Nephron progenitor cell (in vitro differentiated cells): ENCODE measurements at regions not wholly inside any gene's neighbourhood (a gene's known extent, or its start where the extent isn't known, plus 50 kb on each side); places are given as distances from the start of the nearest gene placed in this dataset.

Source experiments
- DNase-seq: peaks from one replicate; pipeline ENCODE4 v3.0.0; 2021
- H3K27ac Mint-ChIP-seq: 2 replicates; pipeline ENCODE4 v1.8.0; 2021; ENCODE audit warnings: mild to moderate bottlenecking, moderate library complexity, mixed read lengths
- H3K27me3 Mint-ChIP-seq: 2 replicates; pipeline ENCODE4 v1.8.0; 2021; ENCODE audit warnings: mild to moderate bottlenecking, low read depth, mixed read lengths; ENCODE audit not compliant: poor library complexity
- H3K36me3 Mint-ChIP-seq: 2 replicates; pipeline ENCODE4 v1.8.0; 2021; ENCODE audit warnings: low read depth, mixed read lengths
- H3K4me1 Mint-ChIP-seq: 2 replicates; pipeline ENCODE4 v1.8.0; 2021; ENCODE audit warnings: mixed read lengths
- H3K4me3 Mint-ChIP-seq: 2 replicates; pipeline ENCODE4 v1.8.0; 2021; ENCODE audit warnings: mild to moderate bottlenecking, moderate library complexity, mixed read lengths
- H3K9me3 Mint-ChIP-seq: 2 replicates; pipeline ENCODE4 v1.8.0; 2021; ENCODE audit warnings: mild to moderate bottlenecking, moderate library complexity, mixed read lengths
- TF ChIP-seq, protein P1 (sequence below): fragments of 200-600 bp; sonication (generic); IDR thresholded peaks from 2 replicates; pipeline ENCODE4 v1.5.0; 2021; ENCODE audit warnings: antibody characterized with exemption

DNA sequence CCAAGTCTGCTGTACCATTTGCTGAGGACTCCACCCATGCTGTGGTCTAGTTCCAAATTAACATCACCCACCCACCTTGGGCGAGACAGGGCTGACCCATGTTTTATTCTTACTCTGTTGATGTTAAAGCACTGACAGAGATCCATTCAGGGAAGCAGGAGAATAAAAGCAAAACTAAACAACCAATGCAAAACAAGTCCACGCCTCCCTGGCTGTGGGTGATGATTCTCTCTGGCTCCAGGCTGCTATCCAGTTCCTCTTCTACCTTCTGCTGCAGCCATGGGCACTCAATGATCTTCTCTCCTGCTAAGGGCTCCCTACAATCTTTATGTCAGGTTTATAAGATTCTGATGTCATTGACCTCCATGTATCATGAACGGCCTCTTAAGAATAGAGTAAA, 786.6 kb upstream of the ID2 start:
- no peak overlapping the region for H3K27ac Mint-ChIP-seq
- H3K36me3 Mint-ChIP-seq, result no peaks in the 10 kb centered on the region
- H3K9me3 Mint-ChIP-seq, result peaks cover 16% of the 10 kb centered on the region
- peaks cover 8% of the 10 kb centered on the region for H3K4me1 Mint-ChIP-seq
- DNase-seq, result no peak
- TF ChIP-seq, protein P1, sequence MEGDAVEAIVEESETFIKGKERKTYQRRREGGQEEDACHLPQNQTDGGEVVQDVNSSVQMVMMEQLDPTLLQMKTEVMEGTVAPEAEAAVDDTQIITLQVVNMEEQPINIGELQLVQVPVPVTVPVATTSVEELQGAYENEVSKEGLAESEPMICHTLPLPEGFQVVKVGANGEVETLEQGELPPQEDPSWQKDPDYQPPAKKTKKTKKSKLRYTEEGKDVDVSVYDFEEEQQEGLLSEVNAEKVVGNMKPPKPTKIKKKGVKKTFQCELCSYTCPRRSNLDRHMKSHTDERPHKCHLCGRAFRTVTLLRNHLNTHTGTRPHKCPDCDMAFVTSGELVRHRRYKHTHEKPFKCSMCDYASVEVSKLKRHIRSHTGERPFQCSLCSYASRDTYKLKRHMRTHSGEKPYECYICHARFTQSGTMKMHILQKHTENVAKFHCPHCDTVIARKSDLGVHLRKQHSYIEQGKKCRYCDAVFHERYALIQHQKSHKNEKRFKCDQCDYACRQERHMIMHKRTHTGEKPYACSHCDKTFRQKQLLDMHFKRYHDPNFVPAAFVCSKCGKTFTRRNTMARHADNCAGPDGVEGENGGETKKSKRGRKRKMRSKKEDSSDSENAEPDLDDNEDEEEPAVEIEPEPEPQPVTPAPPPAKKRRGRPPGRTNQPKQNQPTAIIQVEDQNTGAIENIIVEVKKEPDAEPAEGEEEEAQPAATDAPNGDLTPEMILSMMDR, result no peak
- H3K4me3 Mint-ChIP-seq, result no peak overlapping the region
- peaks cover 7% of the 10 kb centered on the region for H3K27me3 Mint-ChIP-seq

DNA sequence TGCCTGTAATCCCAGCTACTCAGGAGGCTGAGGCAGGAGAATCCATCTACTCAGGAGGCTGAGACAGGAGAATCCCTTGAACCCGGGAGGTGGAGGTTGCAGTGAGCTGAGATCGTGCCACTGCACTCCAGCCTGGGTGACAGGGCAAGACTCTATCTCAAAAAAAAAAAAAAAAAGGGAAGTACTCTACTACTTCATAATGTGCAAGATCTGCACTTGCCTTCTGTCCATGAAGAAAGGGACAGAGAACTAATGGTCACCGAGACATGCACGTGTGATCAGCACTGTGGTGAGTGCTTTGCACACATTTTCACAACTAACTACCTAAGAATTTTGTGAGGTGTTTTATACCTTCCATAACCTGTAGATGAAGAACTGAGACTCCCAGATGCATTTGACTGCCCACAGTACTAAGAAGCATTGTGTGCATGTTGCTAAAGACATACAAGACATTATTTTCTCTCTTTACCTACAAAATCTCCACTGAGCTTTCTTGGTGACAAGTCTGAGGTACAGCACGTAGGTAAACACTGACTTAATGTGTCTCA, 784.8 kb upstream of the ID2 start:
- TF ChIP-seq, protein P1, result no peak
- Mint-ChIP-seq H3K36me3 (no peaks in the 10 kb centered on the region), H3K9me3 (peaks cover 1% of the 10 kb centered on the region), H3K27me3 (peaks cover 7% of the 10 kb centered on the region), H3K27ac (no peak overlapping the region), H3K4me1 (peaks cover 8% of the 10 kb centered on the region), H3K4me3 (no peak overlapping the region)
- no peak for DNase-seq

DNA sequence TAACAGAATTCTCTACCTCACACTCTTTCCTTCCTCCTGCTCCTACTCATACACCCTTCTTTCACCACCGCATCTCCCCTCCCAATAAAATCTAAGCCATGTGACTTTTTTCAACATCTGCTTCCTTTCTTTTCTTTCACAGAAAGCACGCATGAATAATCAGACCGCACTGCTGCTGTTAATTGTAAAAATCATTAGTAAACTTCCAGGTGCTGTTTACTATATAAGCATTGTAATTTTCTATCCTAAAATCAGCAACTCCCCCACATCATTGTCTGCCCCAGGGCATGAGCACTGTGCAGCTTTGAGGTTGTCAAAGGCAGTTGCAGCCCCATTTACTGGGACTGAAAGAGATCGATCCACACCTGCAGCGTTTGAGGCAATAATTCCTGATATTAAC, 782.6 kb upstream of the ID2 start:
- no peak overlapping the region for H3K27ac Mint-ChIP-seq
- no peak overlapping the region for H3K4me3 Mint-ChIP-seq
- no peaks in the 10 kb centered on the region for H3K9me3 Mint-ChIP-seq
- TF ChIP-seq, protein P1, result no peak
- H3K4me1 Mint-ChIP-seq, result peaks cover 12% of the 10 kb centered on the region
- H3K27me3 Mint-ChIP-seq, result peaks cover 10% of the 10 kb centered on the region
- H3K36me3 Mint-ChIP-seq, result no peaks in the 10 kb centered on the region
- no peak for DNase-seq

- TF ChIP-seq, protein P1, result no peak
- Mint-ChIP-seq H3K27ac (no peak overlapping the region), H3K4me1 (peaks cover 17% of the 10 kb centered on the region), H3K9me3 (no peaks in the 10 kb centered on the region), H3K36me3 (no peaks in the 10 kb centered on the region), H3K4me3 (no peak overlapping the region), H3K27me3 (peaks cover 9% of the 10 kb centered on the region)
- DNase-seq, result no peak
Measured at GRCh38 chr2:7899923-7900322, 781.9 kb upstream of the ID2 start.

GRCh38 chr2:7900593-7900992, 781.3 kb upstream of the ID2 start:
- TF ChIP-seq, protein P1, result no peak
- DNase-seq, result no peak
- Mint-ChIP-seq H3K4me3 (no peak overlapping the region), H3K4me1 (peaks cover 17% of the 10 kb centered on the region), H3K9me3 (no peaks in the 10 kb centered on the region), H3K36me3 (no peaks in the 10 kb centered on the region), H3K27ac (no peak overlapping the region), H3K27me3 (peaks cover 8% of the 10 kb centered on the region)

DNA sequence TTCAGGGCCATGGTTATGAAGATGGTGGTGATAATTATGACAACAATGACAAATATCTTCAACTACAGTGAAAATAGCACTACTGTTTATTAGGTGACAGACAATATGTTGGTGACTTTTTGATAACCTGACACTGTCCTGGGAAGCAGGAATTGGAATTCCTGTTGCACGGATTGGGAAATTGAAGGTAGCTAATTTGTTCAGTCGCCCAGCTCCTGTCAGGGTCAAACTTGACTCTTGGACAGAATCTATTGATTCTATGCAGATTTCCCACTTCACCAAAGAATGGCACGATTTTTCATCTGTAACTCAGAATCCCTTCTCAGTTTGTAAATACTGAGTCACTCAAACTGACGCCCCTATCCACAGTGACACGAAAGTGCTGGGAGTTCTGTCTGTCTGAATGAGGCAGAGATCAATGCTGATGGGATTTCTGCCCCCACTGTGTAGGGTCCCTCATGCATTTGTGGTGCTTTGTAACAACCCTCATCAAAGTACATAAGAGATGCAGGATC, 779.5 kb upstream of the ID2 start:
- no peaks in the 10 kb centered on the region for H3K36me3 Mint-ChIP-seq
- H3K27me3 Mint-ChIP-seq, result peaks cover 8% of the 10 kb centered on the region
- no peak for DNase-seq
- no peak overlapping the region for H3K4me3 Mint-ChIP-seq
- no peak overlapping the region for H3K27ac Mint-ChIP-seq
- TF ChIP-seq, protein P1, result no peak
- H3K4me1 Mint-ChIP-seq, result peaks cover 17% of the 10 kb centered on the region
- H3K9me3 Mint-ChIP-seq, result no peaks in the 10 kb centered on the region
